Activated B cell treated with CpG ODN at 0.5 μM for 24 hours (primary cell): ENCODE measurements at regions not wholly inside any gene's neighbourhood (a gene's known extent, or its start where the extent isn't known, plus 50 kb on each side); places are given as distances from the start of the nearest gene placed in this dataset.

Source experiments
- ATAC-seq: fragments of 200-7000 bp; cut with Tn5 transposase; one replicate; pipeline ENCODE4 v1.10.0; 2021; ENCODE audit warnings: low read depth, mild to moderate bottlenecking, moderate library complexity
- CTCF ChIA-PET: fragments of 350-600 bp; sonication (Branson Sonifier 250); formaldehyde crosslinking; loops from one replicate; lab custom pipeline; 2021; ENCODE audit warnings: antibody characterized with exemption; lab: Charles Lee
- POLR2A ChIA-PET: fragments of 350-600 bp; sonication (Branson Sonifier 250); formaldehyde crosslinking; loops from one replicate; lab custom pipeline; 2021; ENCODE audit warnings: antibody characterized with exemption; lab: Charles Lee
- DNase-seq: peaks from one replicate; pipeline ENCODE4 v3.0.0; 2022
- H3K27ac Mint-ChIP-seq: one replicate; pipeline ENCODE4 v1.8.0; 2020; ENCODE audit warnings: mixed read lengths
- H3K27me3 Mint-ChIP-seq: one replicate; pipeline ENCODE4 v1.8.0; 2021; ENCODE audit warnings: mixed read lengths
- H3K36me3 Mint-ChIP-seq: one replicate; pipeline ENCODE4 v1.8.0; 2021; ENCODE audit warnings: low read depth, mixed read lengths
- H3K4me1 Mint-ChIP-seq: one replicate; pipeline ENCODE4 v1.8.0; 2021; ENCODE audit warnings: mixed read lengths
- H3K4me3 Mint-ChIP-seq: one replicate; pipeline ENCODE4 v1.8.0; 2020; ENCODE audit warnings: mild to moderate bottlenecking, mixed read lengths
- H3K9me3 Mint-ChIP-seq: one replicate; pipeline ENCODE4 v1.8.0; 2020; ENCODE audit warnings: mixed read lengths
- CTCF ChIP-seq: fragments of 200-600 bp; IDR thresholded peaks from one replicate; pipeline ENCODE4 v1.8.0; 2022; ENCODE audit warnings: antibody characterized with exemption, mild to moderate bottlenecking
- intact Hi-C: fragments of 100-400 bp; cut with micrococcal nuclease; formaldehyde crosslinking; loops from one replicate; pipeline ENCODE4 v1.15.1; 2024

- H3K4me1 Mint-ChIP-seq: peaks cover 12% of the 10 kb centered on the region
These were observed 83.5 kb downstream of the SLC25A47 start for GRCh38 chr14:100406505-100407131.

GRCh38 chr14:100407376-100408102 is 84.4 kb downstream of the SLC25A47 start:
- intact Hi-C loops: no loop called here
- DNase-seq (no peak), ATAC-seq (no peak)
- ChIA-PET CTCF (no interaction called here), POLR2A (no interaction called here)
- Mint-ChIP-seq H3K27me3 (no peaks in the 10 kb centered on the region), H3K9me3 (no peaks in the 10 kb centered on the region), H3K4me1 (peaks cover 12% of the 10 kb centered on the region), H3K4me3 (no peak overlapping the region), H3K36me3 (no peaks in the 10 kb centered on the region), H3K27ac (no peak overlapping the region)
- no peak for TF ChIP-seq CTCF

More at GRCh38 chr14:100406505-100407131, 83.5 kb downstream of the SLC25A47 start:
- Mint-ChIP-seq H3K36me3 (no peaks in the 10 kb centered on the region), H3K9me3 (no peaks in the 10 kb centered on the region), H3K27me3 (no peaks in the 10 kb centered on the region), H3K4me3 (no peak overlapping the region), H3K27ac (no peak overlapping the region)
- POLR2A ChIA-PET: no interaction called here
- intact Hi-C loops: no loop called here
- TF ChIP-seq CTCF: no peak
- CTCF ChIA-PET: no interaction called here
- ATAC-seq: no peak
- DNase-seq: no peak

- ChIA-PET POLR2A (interaction anchor here (0.6 kb wide), 1 partner anchor 70 kb away, joined by 6 read pairs; no protein-coding TSS in a partner anchor), CTCF (no interaction called here)
- H3K9me3 Mint-ChIP-seq: no peaks in the 10 kb centered on the region
- no peaks in the 10 kb centered on the region for H3K27me3 Mint-ChIP-seq
- H3K36me3 Mint-ChIP-seq: no peaks in the 10 kb centered on the region
- H3K4me1 Mint-ChIP-seq: peaks cover 12% of the 10 kb centered on the region
- intact Hi-C loops: no loop called here
- no peak for DNase-seq
- TF ChIP-seq CTCF: no peak
- no peak overlapping the region for H3K27ac Mint-ChIP-seq
- ATAC-seq: no peak
- no peak overlapping the region for H3K4me3 Mint-ChIP-seq
These were observed 85.3 kb downstream of the SLC25A47 start for GRCh38 chr14:100408350-100409002.

- DNase-seq (no peak), ATAC-seq (no peak)
- no peak for TF ChIP-seq CTCF
- Mint-ChIP-seq H3K4me1 (peaks cover 12% of the 10 kb centered on the region), H3K9me3 (no peaks in the 10 kb centered on the region), H3K36me3 (no peaks in the 10 kb centered on the region), H3K4me3 (no peak overlapping the region), H3K27me3 (no peaks in the 10 kb centered on the region), H3K27ac (no peak overlapping the region)
- intact Hi-C loops: no loop called here
- CTCF ChIA-PET: no interaction called here
- POLR2A ChIA-PET: interaction anchor here (0.6 kb wide), 1 partner anchor 70 kb away, joined by 6 read pairs; no protein-coding TSS in a partner anchor
These were observed 85.8 kb downstream of the SLC25A47 start for GRCh38 chr14:100409003-100409360.

- no peaks in the 10 kb centered on the region for H3K36me3 Mint-ChIP-seq
- ChIA-PET POLR2A (no interaction called here), CTCF (no interaction called here)
- no peak overlapping the region for H3K4me3 Mint-ChIP-seq
- ATAC-seq: no peak
- H3K9me3 Mint-ChIP-seq: no peaks in the 10 kb centered on the region
- peaks cover 12% of the 10 kb centered on the region for H3K4me1 Mint-ChIP-seq
- H3K27me3 Mint-ChIP-seq: no peaks in the 10 kb centered on the region
- H3K27ac Mint-ChIP-seq: no peak overlapping the region
- intact Hi-C loops: no loop called here
- DNase-seq: no peak
- no peak for TF ChIP-seq CTCF
These were observed 86.5 kb downstream of the SLC25A47 start for GRCh38 chr14:100409651-100410050.
